HG02610 (cell line): ENCODE measurements at regions not wholly inside any gene's neighbourhood (a gene's known extent, or its start where the extent isn't known, plus 50 kb on each side); places are given as distances from the start of the nearest gene placed in this dataset.
A peak's percentile ranks its signal among the peaks of the same experiment; 100 is the strongest.
"Not testable (repeated sequence)": the region's sequence is repeated elsewhere in the genome, so short reads cannot be mapped to it uniquely, and the experiment has no call there.

Experiments used
- ATAC-seq: cut with Tn5 transposase; IDR thresholded peaks from one replicate; pipeline ENCODE4 v1.9.1; 2021; ENCODE audit warnings: mild to moderate bottlenecking, moderate library complexity; ENCODE audit not compliant: unreplicated experiment

DNA sequence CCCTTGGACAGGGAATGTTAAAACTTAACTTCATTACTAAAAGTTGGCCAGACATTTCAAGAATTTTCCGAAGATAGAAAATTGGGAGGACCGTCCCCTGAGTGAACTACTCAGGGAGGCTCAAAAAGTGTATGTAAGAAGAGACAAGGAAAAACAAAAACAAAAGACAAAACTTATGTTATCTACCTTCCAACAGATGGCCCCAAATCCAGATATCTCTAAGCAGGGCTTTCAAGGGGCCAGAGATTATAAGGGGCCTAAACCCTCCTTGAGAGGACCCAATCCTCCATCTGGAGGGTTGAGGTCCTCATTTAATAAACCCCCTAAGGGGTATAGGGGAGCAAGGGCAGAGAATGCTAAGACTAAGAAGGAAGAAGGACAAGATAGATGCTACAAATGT lies 203.6 kb downstream of the SH2D4B start:
- no peak for ATAC-seq

DNA sequence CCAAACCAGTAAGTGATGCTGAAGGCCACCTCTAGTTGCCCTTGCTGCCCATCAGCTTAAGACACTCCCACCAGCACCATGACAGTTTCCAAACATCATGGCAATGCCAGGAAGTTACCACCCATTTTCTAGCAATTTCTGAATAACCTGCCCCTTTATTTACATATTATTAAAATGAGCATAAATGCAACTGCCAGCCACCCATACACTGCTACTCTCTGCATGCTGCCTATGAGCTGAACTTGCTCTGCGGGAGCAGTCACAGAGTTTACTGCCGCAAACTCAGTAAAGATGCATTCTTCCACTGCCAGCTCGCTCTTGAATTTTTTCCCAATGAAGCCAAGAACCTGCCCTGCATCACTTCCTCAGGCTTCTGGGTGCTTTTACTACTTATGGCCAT lies 212.6 kb downstream of the SH2D4B start:
- no peak for ATAC-seq

DNA sequence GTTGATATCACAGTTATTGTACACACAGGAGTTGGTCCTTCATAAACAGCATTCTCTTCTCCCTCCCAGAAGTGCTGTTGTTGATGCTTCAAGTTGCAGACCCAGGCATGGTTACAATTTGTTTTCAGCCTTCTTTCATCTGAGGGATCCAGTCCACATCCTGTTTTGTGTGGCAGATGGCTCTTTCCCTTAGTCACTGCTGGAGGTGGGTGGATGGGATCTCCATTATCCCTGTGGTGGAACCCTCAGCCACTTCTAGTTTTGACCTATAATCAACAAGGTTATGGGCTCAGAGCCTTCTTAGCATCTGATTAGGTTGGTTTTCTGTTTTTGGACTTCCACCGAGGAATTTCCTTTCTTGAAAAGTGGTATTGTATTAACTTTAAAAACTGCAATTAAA lies 214.2 kb downstream of the SH2D4B start:
- no peak for ATAC-seq

DNA sequence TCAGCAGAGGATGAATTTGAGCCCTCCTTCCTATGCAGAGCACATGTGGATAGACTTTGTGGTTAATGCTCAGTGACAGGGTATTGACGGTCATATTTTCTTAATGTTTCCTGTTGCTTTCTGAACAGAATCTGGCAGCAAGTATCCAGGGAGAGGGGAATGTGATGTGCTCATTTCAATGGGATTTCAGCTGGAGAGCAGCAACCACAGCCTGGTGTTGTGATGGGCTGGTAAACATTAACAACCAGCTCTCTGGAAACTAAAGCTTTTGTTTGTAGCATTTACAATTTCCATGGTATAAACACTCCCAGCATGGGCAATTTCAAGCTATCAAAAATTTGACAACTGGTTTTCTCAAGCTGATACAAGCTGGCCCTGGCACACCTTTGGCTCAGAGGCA lies 215.9 kb downstream of the SH2D4B start:
- no peak for ATAC-seq

DNA sequence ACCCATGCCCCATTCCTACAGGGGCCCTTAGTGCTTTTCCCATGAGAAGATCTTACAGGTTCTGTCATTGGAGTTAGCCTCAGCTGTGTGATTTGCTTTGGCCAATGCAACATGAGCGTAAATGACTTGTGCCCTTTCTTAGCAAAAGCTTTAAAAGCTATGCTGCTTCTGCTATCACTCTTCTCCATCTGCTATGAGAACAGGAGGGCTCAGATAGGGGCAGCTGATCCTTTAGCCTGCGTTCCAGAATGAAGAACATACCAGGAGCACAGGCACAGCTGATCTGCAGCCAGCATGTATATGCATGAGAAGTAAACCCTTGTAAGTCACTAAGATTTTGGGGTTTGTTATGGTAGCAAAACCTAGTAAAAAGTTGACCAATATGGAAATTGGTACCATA lies 218.2 kb downstream of the SH2D4B start:
- ATAC-seq = no peak

DNA sequence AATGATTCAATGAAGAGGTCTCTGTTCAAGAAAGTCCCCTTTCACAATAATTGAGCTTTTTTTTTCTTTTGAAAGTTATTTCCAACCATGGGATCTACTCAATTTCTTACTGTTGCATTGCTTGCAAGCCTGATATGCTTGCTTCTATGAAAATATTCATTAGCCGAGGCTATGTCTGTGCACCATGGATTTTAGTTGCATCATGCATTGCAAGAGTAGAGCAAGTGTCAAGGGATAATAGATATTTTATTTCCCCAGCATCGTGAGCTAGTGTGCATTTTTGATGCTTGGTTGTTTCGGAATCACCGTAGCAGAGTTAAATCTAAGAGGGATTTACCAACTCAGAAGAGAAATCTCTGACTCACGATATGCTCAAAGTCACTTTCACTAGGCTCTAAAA lies 222.0 kb downstream of the SH2D4B start:
- ATAC-seq = no peak

DNA sequence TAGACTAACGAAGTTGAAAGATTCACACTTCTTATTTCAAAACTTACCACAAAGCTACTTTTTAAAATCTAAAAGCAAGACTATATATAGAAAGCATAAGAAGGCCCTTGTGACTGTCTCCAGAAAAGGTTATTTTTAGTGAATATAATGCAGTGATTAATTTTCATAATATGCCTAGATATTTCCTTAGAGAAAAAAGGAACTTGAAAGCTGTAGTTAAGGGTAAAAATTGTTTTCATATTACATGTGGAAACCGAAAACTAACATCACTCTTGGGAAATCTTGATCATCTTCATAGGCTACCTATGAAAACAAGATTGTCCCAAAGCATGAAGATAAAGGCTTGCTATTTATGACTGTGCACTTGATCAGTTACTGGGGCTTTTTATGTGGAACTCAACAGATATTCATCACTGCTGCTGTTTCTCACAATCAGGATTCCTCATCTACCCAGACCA lies 223.2 kb downstream of the SH2D4B start:
- ATAC-seq = peak; percentile 81

DNA sequence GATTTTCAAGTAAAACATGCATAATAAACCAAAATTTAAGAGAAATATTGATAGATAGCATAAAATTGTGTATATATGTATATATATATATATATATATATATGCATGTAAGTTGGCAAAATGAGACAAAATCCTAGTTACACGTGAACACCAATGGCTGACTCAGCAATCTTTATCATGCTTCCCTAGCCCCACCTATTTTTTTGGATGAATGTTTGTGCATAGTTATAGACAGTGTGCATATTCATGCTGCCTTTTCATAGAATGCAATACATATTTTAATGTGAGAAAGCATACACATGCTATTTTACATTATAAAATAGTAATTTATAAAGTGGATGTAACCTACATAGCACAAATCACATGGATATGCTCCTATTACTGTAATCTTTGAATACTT lies 230.3 kb downstream of the SH2D4B start:
- ATAC-seq = no peak

DNA sequence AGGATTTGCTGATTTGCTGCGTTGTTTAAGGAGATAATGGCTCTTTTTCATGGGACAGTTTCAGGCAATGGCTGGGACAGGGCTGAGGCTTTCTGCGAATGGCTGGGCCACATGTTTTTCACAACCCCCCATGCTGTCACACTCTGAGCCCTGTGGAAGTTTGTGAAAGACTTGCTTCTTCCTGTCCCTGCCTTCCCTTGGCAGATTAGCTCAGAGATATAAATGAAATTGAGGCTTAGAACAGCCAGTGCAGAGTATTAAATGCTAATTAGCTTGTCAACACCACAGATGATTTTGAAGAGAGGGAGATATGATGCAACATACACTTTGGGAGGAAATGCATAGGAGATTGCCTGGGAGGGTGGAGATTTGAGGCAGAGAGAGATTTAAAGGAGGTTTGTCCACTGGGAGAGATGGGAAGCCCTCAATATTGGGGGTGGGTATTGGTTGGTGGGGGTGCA lies 232.0 kb downstream of the SH2D4B start:
- ATAC-seq = no peak

DNA sequence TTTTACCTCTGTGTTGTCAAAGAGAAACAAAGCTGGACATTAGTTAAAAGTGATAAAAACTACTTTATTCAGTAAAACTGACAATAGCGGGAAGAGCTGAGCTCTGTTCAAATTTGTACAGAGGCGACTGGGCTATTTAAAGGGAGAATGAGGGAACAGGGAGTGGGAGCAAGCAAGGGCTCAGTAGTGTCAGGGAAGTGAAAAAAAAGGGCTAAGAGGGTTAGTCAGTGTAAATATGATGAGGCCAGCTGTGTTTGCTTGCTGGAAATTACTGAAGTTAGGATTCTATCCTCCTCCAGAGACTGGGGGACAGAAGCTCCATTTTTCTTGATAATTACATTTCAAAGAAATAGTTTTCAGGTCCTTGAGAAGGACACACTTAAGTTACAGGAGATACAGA lies 232.5 kb downstream of the SH2D4B start:
- ATAC-seq = no peak

DNA sequence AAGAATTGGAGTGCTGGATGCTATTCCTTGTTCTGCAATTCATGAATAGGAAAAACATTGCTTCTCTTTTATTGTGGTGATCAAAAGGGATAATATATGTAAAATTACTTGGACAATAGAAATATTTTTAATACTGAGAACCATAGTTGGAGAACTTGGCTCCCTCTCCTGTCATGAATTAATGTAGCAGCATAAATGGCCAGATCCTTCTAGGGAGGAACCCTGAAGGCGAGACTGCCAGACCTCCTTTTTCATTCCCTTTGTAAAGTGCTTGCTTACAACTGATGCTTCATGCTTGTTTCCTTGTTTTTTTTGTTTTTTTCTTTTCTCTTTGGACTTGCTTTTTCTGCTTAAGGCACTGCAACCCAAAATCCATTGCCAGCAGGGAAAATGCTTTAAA lies 233.6 kb downstream of the SH2D4B start:
- no peak for ATAC-seq

DNA sequence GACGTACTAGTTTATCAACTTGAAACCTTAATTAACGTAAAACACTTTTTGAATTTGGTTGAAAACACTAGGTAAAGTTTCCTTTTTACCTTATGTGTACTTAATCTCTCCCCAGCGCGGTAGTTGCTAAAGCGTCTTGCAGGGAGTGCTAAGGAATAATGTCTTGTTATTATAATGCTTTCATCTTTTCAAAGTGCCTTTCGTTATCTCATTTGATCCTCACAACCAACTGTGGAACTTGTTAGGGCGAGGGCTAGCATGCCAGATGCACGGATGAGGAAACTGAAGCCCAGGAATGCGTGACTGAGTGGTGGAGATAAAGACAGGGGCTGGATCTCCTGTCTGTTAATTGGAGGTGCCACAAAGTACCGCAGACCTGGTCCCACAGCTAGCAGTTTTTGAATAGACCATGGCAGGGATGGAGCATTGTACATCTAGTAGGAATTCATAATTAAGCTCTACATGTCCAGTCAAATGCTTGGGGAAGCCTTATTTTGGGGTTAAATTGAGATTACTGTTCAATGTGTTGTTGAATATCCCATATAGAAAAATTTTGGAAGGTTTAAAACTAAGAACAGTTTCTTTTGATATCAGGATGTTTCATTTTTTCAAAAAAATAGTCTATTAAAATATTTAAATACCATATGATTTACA lies 234.3 kb downstream of the SH2D4B start:
- ATAC-seq = no peak

DNA sequence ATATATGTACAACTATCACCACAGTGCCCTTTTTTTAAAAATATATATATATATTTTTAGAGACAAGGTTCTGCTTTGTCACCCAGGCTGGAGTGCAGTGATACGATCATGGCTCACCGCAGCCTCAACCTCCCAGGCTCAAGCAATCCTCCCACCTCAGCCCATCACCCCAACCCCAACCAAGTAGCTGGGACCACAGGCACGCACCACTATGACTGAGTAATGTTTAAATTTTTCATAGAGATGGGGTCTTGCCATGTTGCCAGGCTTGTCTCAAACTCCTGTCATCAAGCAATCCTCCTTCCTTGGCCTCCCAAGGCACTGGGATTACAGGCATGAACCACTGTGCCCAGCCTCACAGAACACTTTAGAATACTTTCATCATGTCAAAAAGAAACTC lies 234.9 kb downstream of the SH2D4B start:
- ATAC-seq = no peak

DNA sequence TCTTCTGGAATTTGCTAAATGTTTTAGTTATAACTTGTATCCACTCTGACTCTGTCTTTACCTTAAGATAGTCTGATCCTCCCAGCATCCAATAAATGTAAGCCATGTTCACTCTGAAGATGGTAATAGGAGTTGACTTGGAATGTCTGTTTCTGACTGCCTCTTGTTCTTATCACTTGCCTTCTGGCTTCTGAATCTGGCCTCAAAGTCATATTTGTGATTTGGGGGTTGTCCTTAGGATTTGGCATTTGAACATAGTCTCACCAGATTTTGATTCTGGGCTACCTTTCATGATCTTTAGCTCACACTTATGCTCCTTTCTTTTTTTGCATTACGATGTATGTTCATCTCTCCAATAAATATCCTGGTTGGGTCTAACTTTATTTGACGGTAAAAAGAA lies 247.0 kb downstream of the SH2D4B start:
- ATAC-seq = no peak

DNA sequence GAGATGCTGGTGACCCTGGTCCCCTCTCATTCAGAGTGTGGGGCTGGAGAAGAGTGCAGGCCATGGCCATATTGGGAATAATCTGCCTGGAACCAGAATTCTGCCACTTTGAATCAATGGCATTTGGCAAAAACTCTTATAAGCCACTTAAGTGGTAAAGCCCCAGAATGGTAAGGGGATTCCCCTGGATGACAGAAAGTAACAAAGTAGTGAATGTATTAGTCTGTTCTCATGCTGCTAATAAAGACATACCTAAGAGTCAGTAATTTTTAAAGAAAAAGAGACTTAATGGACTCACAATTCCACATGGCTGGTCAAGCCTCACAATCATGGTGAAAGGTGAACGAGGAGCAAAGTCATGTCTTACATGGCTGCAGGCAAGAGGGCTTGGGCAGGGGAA lies 248.6 kb downstream of the SH2D4B start:
- ATAC-seq = peak; percentile 68

DNA sequence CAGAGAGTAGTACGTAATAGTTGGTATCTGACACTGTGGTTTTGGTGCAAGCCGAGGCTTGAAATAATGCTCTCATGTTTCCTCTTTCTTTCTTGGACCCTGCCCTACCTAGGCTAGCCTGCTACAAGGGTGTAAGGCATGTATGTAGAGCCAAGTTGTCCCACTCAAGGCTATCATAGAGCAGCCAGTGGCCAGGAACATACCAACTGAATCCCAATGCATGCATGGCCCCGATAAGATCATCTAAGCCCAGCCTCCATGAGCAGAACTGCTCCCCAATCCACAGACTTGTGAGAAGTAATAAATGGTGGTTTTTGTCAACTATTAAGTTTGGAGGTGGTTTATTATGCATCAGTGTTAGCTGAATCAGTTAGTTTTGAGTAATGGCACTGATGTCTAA lies 250.2 kb downstream of the SH2D4B start:
- no peak for ATAC-seq

DNA sequence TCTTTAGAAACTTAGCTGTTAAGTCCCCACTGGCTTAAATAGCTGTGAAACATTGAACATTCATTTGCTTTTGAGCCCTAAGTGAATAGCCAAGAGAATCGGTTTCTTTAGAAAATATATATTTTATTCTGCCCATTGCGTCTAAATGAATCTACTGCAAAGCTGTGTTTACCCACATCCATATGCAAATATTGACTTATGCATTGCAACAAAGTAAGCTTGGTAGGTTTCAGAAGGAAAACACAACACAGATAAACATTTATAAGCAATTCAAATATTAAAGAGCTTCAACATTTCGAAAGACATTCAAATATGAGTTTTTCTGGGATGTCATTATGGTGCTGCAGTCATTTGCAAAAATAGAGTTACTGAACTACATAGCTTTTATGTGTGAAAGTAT lies 257.3 kb downstream of the SH2D4B start:
- ATAC-seq = no peak

DNA sequence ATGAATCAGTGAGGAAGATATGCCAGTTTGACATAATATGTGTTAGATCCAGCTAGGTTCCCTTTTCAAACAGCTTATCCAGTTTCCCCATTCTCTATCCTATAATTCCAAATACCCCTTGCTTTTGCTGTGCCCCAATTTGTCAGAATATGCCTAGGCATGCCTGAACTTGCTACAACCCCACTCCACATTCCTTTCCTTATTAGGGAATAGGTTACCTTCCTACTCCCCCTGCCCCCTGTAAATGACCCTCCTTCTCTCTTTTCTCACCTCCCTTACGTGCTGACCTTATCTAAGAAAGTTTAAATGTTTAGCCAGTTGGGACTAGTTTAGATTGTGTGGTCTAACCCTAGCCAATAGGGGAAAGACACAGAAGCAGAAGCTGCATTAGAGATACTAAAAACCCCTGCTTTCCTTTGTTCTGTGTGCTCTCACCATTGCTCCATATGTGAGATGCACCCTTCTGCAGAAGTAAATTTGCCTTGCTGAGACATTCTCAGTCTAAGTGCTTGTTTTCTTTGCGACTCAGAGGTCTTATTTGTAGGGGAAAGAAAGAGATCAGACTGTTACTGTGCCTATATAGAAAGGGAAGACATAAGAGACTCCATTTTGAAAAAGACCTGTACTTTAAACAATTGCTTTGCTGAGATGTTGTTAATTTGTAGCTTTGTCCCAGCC lies 267.8 kb downstream of the SH2D4B start:
- ATAC-seq = no peak

DNA sequence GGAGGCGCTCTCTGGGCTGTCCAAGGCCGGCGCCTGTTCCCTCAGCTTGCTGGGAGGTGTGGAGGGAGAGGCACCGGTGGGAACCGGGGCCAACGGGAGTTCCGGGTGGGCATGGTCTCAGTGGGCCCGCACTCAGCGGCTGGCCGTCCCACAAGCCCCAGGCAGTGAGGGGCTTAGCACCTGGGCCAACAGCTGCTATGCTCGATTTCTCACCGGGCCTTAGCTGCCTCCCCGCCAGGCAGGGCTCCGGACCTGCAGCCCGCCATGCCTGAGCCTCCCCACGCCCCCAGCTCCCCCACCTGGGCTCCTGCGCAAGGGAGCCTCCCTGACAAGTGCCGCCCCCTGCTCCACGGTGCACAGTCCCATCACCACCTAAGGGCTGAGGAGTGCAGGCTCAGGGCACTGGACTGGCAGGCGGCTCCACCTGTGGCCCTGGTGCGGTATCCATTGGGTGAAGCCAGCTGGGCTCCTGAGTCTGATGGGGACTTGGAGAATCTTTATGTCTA lies 276.5 kb downstream of the SH2D4B start:
- ATAC-seq = no peak

DNA sequence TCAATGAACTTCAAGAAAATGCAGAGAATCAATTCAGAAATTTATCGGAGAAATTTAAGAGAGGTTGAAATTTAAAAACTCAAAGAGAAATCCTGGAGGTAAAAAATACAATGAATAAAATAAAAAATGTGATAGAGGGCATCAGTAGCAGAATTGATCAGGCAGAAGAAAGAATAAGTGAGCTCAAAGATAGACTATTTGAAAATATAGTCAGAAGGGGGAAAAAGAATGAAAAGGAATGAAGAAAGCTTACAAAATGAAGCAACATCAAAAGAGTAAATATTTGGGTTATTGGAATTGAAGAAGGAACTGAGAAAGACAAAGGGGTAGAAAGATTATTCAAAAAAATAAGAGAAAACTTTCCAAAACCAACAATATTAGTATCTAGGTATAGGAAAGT lies 291.4 kb downstream of the SH2D4B start:
- no peak for ATAC-seq

DNA sequence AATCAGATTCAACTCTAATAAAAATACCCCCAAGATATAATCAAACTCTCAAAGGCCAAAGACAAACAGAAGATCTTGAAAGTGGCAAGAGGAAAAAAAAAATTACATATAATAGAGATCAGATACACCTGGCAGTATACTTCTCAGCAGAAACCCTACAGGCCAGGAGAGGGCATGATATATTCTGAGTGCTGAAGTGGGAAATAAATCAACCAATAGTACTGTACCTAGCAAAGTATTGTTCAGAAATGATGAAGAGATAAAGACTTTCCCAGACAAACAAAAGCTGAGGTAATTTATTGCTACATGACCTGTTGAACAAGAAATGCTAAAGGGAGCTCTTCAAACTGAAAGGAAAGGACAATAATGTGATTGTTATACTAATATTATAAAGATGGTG lies 291.9 kb downstream of the SH2D4B start:
- no peak for ATAC-seq

DNA sequence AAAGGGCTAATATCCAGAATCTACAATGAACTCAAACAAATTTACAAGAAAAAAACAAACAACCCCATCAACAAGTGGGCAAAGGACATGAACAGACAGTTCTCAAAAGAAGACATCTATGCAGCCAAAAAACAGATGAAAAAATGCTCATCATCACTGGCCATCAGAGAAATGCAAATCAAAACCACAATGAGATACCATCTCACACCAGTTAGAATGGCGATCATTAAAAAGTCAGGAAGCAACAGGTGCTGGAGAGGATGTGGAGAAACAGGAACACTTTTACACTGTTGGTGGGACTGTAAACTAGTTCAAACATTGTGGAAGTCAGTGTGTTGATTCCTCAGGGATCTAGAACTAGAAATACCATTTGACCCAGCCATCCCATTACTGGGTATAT lies 295.0 kb downstream of the SH2D4B start:
- ATAC-seq = not testable (repeated sequence)
